ENCODE measurements at regions not wholly inside any gene's neighbourhood (a gene's known extent, or its start where the extent isn't known, plus 50 kb on each side); places are given as distances from the start of the nearest gene placed in this dataset.
A peak's percentile ranks its signal among the peaks of the same experiment; 100 is the strongest.

DNA sequence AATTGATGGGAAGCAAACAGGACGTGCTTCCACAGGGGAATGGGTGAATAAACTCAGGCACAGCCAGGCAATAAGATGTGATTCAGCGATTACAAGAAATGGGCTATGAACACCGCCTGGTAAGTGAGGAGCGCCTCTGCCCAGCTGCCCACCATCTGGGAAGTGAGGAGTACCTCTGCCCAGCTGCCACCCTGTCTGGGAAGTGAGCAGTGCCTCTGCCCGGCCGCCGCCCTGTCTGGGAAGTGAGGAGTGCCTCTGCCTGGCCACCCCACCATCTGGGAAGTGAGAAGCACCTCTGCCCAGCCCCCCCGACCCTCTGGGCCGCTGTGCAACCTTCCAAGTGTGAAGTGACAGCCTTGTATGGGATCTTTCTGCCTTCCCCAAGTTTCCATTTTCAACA is 73.2 kb upstream of the PRR5 start:
- Histone ChIP-seq H3K4me3 (no peak overlapping the region), H3K4me1 (ENCODE audit: control insufficient read depth in 1 of 2, low read depth in 2 of 2) (no peaks in the 10 kb centered on the region), H3K27ac (no peak overlapping the region), H3K27me3 (replicated peaks; ENCODE audit: insufficient read depth) (no peaks in the 10 kb centered on the region), H3K36me3 (no peaks in the 10 kb centered on the region), H3K9me3 (no peaks in the 10 kb centered on the region)
- DNase-seq (ENCODE audit: low spot score) = no peak
- TF ChIP-seq CTCF (IDR thresholded peaks at IDR 0.05) = no peak
- no peak for ATAC-seq (ENCODE audit: insufficient number of reproducible peaks, low FRiP score, low read depth)

- Histone ChIP-seq H3K4me1 (ENCODE audit: control insufficient read depth in 1 of 2, low read depth in 2 of 2) (no peaks in the 10 kb centered on the region), H3K27ac (no peak overlapping the region), H3K27me3 (replicated peaks; ENCODE audit: insufficient read depth) (no peaks in the 10 kb centered on the region), H3K4me3 (no peak overlapping the region), H3K9me3 (no peaks in the 10 kb centered on the region), H3K36me3 (no peaks in the 10 kb centered on the region)
- no peak for TF ChIP-seq CTCF (IDR thresholded peaks at IDR 0.05)
- ATAC-seq (ENCODE audit: insufficient number of reproducible peaks, low FRiP score, low read depth) (no peak), DNase-seq (ENCODE audit: low spot score) (no peak)
Measured at GRCh38 chr22:44628273-44628672, 73.7 kb upstream of the PRR5 start.

GRCh38 chr22:44627521-44628139 is 74.4 kb upstream of the PRR5 start:
- H3K36me3 ChIP-seq = no peaks in the 10 kb centered on the region
- ATAC-seq (ENCODE audit: insufficient number of reproducible peaks, low FRiP score, low read depth) (no peak), DNase-seq (ENCODE audit: low spot score) (no peak)
- H3K4me1 ChIP-seq (ENCODE audit: control insufficient read depth in 1 of 2, low read depth in 2 of 2) = no peaks in the 10 kb centered on the region
- H3K4me3 ChIP-seq = no peak overlapping the region
- no peak overlapping the region for H3K27ac ChIP-seq
- no peak for TF ChIP-seq CTCF (IDR thresholded peaks at IDR 0.05)
- H3K27me3 ChIP-seq (replicated peaks; ENCODE audit: insufficient read depth) = no peaks in the 10 kb centered on the region
- H3K9me3 ChIP-seq = no peaks in the 10 kb centered on the region

GRCh38 chr22:44625981-44626687 is 75.9 kb upstream of the PRR5 start:
- H3K36me3 ChIP-seq = no peaks in the 10 kb centered on the region
- ATAC-seq (ENCODE audit: insufficient number of reproducible peaks, low FRiP score, low read depth) (peak; percentile 76), DNase-seq (ENCODE audit: low spot score) (no peak)
- peak; percentile 98 for TF ChIP-seq CTCF (IDR thresholded peaks at IDR 0.05)
- H3K27ac ChIP-seq = no peak overlapping the region
- H3K4me1 ChIP-seq (ENCODE audit: control insufficient read depth in 1 of 2, low read depth in 2 of 2) = no peaks in the 10 kb centered on the region
- no peaks in the 10 kb centered on the region for H3K27me3 ChIP-seq (replicated peaks; ENCODE audit: insufficient read depth)
- H3K9me3 ChIP-seq = no peaks in the 10 kb centered on the region
- H3K4me3 ChIP-seq = no peak overlapping the region

DNA sequence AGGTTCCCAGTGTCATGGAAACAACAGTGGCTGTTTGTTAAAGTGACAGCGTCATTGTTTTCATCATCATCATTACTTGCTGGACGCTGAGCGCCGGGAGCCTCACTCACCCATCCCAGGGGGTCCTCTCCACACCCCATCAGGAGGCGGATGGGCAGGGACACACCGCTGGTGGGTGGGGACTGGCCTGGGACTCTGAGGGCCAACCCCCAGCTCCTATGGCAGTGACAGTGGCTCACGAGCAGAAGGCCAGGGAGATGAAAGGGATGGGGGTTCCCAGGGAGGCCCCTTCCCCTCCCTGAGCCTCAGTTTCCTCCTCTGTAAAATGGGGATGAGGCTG is 76.6 kb upstream of the PRR5 start:
- H3K9me3 ChIP-seq = no peaks in the 10 kb centered on the region
- no peak for ATAC-seq (ENCODE audit: insufficient number of reproducible peaks, low FRiP score, low read depth)
- H3K4me3 ChIP-seq = no peak overlapping the region
- H3K4me1 ChIP-seq (ENCODE audit: control insufficient read depth in 1 of 2, low read depth in 2 of 2) = no peaks in the 10 kb centered on the region
- H3K27me3 ChIP-seq (replicated peaks; ENCODE audit: insufficient read depth) = no peaks in the 10 kb centered on the region
- no peaks in the 10 kb centered on the region for H3K36me3 ChIP-seq
- no peak for DNase-seq (ENCODE audit: low spot score)
- H3K27ac ChIP-seq = no peak overlapping the region
- no peak for TF ChIP-seq CTCF (IDR thresholded peaks at IDR 0.05)
